Kidney (tissue), 13 donors: ENCODE measurements at regions not wholly inside any gene's neighbourhood (a gene's known extent, or its start where the extent isn't known, plus 50 kb on each side); places are given as distances from the start of the nearest gene placed in this dataset.
A peak's percentile ranks its signal among the peaks of the same experiment; 100 is the strongest.
"Not testable (repeated sequence)": the region's sequence is repeated elsewhere in the genome, so short reads cannot be mapped to it uniquely, and the experiment has no call there.

ENCODE experiments used
- DNase-seq, 5 donors: peaks; one replicate each; pipeline ENCODE4 v3.0.0-alpha.2; 2013 to 2020
- FAIRE-seq: peaks from 2 replicates; lab custom pipeline; 2012; peaks lifted over from hg19 to GRCh38; lab: Jason Lieb, UNC
- H3K27ac ChIP-seq, 2 donors: one replicate each; pipeline ENCODE4 v1.7.0; 2013; ENCODE audit warnings: low read depth in 2 of 2, low read length in 2 of 2, inconsistent platforms in 1 of 2
- H3K27me3 ChIP-seq: one replicate; pipeline ENCODE4 v1.7.1; 2013; ENCODE audit warnings: low read length, inconsistent platforms; ENCODE audit not compliant: control insufficient read depth, insufficient read depth
- H3K36me3 ChIP-seq, 3 donors: one replicate each; pipeline versions ENCODE4 v1.7.0 to v1.7.1; 2013; ENCODE audit warnings: low read length in 3 of 3, control low read depth in 1 of 3, inconsistent platforms in 1 of 3; ENCODE audit not compliant: insufficient read depth in 3 of 3, control insufficient read depth in 2 of 3
- H3K4me1 ChIP-seq, 3 donors: one replicate each; pipeline versions ENCODE4 v1.7.0 to v1.7.1; 2013; ENCODE audit warnings: low read length in 3 of 3, inconsistent platforms in 1 of 3, low read depth in 1 of 3; ENCODE audit not compliant: control insufficient read depth in 2 of 3, insufficient read depth in 2 of 3
- H3K4me3 ChIP-seq, 3 donors: one replicate each; pipeline versions ENCODE4 v1.7.0 to v1.8.1; 2013; ENCODE audit warnings: low read length in 3 of 3, control low read depth in 1 of 3, inconsistent platforms in 1 of 3
- H3K9ac ChIP-seq, 3 donors: one replicate each; pipeline versions ENCODE4 v1.7.0 to v1.7.1; 2013; ENCODE audit warnings: low read length in 3 of 3, control low read depth in 1 of 3, inconsistent platforms in 1 of 3
- H3K9me3 ChIP-seq, 3 donors: one replicate each; pipeline versions ENCODE4 v1.7.0 to v1.7.1; 2013; ENCODE audit warnings: low read length in 3 of 3, control low read depth in 1 of 3, inconsistent platforms in 1 of 3; ENCODE audit not compliant: control insufficient read depth in 2 of 3, insufficient read depth in 1 of 3
- CTCF ChIP-seq: IDR thresholded peaks from 3 replicates; pipeline ENCODE4 v1.5.1; 2012; ENCODE audit warnings: mild to moderate bottlenecking, moderate library complexity, borderline replicate concordance; ENCODE audit not compliant: insufficient read depth; ENCODE audit errors: extremely low read depth
- intact Hi-C: fragments of 100-400 bp; cut with DNase I; formaldehyde crosslinking; loops from one replicate; pipeline ENCODE4 v1.11.1; 2022
- donor health status: control.
- donor health status: control.
- donor health status: control.
- donor health status: control.
- donor health status: control.
- donor health status: DM: yes; HTN: yes; CAD: no.
- donor health status: Normal renal cell carcinoma (clear cell type).

DNA sequence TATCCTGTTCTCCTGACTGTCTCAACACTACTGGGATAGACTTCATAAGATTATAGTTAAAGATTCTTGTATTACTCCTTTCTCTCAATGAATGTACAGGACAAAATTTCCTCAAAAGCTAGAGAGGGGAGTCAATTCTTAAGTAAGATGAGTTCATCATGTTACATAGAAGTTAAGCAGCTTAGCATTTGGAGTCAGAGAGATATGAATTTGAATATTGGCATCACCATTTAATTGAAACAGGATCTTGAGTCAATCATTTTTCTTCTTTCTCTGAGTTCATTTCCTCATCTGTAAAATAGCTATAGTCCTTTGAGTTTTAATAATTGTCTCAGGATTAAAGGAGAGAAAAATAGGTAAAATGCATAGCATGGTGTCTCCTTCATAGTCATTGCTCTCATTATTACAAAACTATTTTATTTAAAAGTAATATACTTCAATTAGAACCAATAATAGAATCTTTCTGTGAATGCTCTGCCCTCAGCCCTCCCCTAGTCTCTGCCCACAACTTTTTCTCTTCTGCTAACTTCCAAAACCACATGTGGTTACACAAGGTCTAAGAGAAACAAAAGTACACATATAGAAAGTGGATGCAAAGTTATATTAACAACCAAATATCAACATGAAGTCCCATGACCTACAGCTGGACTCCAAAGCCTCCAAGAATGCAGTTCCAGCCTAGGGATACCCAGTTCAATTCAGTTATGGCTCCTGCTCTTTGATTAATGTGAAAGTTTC, 265.6 kb downstream of the TLE1 start:
- no peaks in the 10 kb centered on the region for H3K4me1 ChIP-seq

GRCh38 chr9:81421090-81421489, 268.3 kb downstream of the TLE1 start:
- H3K9ac ChIP-seq, H3K27me3 ChIP-seq, intact Hi-C loops, FAIRE-seq, H3K27ac ChIP-seq, H3K4me3 ChIP-seq, H3K9me3 ChIP-seq, DNase-seq, H3K4me1 ChIP-seq, H3K36me3 ChIP-seq: not testable (repeated sequence)

More for the DNA sequence above, 265.6 kb downstream of the TLE1 start:
- intact Hi-C loops: no loop called here
- Histone ChIP-seq H3K9me3 (peaks cover 0 to 19% (median 0%) of the 10 kb centered on the region in 3 donors), H3K27me3 (no peaks in the 10 kb centered on the region), H3K4me3 (no peak overlapping the region), H3K27ac (no peak overlapping the region), H3K36me3 (no peaks in the 10 kb centered on the region), H3K9ac (no peak overlapping the region)
- no peak for FAIRE-seq
- no peak for TF ChIP-seq CTCF
- no peak for DNase-seq

DNA sequence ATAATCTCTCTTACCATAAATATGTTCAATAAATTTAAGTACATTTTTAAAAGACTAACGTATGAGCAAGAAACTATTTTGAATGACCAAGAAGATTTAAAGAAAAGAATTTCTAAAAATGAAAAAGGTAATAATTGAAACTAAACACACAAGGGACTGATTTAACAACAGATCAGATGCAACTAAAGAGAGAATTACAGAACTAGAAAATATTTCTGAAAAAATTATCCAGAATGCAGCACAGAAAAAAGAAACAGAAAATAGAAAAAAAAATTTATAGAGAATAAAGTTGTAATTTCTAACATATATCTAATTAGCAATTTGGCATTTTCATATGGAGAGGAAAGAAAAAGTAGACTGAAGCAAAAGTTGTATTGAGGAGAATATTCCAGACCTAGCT, 269.3 kb downstream of the TLE1 start:
- Histone ChIP-seq H3K4me3 (no peak overlapping the region), H3K36me3 (no peaks in the 10 kb centered on the region), H3K4me1 (peaks cover 0 to 2% (median 0%) of the 10 kb centered on the region in 3 donors), H3K27ac (no peak overlapping the region), H3K27me3 (no peaks in the 10 kb centered on the region), H3K9ac (no peak overlapping the region), H3K9me3 (peaks cover 0 to 5% (median 0%) of the 10 kb centered on the region in 3 donors)
- FAIRE-seq (no peak), DNase-seq (no peak)
- TF ChIP-seq CTCF: no peak
- intact Hi-C loops: no loop called here

- no peak for TF ChIP-seq CTCF
- peaks cover 0 to 2% (median 0%) of the 10 kb centered on the region in 3 donors for H3K4me1 ChIP-seq
- H3K4me3 ChIP-seq: no peak overlapping the region
- no peak overlapping the region for H3K27ac ChIP-seq
- peak in 1 of 5 donors; percentile 19 for DNase-seq
- no peak overlapping the region for H3K9ac ChIP-seq
- H3K27me3 ChIP-seq: no peaks in the 10 kb centered on the region
- no peaks in the 10 kb centered on the region for H3K36me3 ChIP-seq
- H3K9me3 ChIP-seq: peaks cover 0 to 5% (median 0%) of the 10 kb centered on the region in 3 donors
- FAIRE-seq: no peak
- intact Hi-C loops: no loop called here
These were observed 271.4 kb downstream of the TLE1 start for GRCh38 chr9:81417941-81418340.
